ENCODE measurements at regions not wholly inside any gene's neighbourhood (a gene's known extent, or its start where the extent isn't known, plus 50 kb on each side); places are given as distances from the start of the nearest gene placed in this dataset.

DNA sequence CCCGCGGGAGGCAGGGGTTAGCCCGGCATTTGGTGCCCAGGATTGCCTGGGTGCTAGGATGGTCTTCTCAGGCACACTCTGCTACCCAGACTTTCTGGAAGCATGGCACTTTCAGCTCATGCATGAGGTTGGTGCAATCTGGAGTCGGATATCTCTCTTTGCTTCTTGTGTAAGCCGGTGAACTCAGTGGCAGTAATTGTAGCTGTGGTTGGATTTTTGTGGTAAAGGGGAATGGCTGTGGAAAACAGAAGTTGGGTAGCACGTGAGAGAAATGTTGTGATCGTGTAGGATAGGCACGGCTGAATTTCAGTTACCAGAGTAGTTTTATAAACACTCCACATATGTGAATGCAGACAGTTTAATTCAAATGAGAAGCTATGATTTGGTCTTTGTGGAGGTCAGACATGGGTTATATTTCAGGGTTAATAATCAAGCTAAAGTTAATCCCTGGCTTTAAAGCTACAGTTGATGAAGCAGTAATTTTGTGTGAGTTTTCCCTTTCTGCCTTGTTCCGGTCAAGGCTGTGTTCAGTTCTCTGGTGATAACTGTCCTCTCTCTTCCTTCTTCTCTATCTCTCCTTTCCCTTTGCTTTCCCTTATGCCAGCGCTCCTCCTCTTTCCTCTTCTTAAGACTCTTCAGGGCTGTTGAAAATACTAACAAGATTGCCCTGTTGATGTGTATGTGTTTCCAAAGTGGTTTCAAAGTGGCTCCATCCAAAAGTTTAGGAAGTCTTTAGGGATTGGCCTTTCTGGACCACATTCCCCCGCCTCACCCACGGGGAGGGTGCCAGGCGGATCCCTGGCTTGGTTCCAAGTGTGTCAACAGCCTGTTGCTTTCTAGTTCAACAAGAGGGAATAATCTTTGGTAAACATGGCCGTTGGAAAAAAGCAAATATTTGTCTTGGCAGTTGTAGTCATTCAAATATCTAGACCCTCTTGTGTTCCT lies 404.6 kb upstream of the C2CD4B start:
- no peak for TF ChIP-seq EZH2phosphoT487 (IDR thresholded peaks at IDR 0.05; ENCODE audit: low read length)
- TF ChIP-seq, protein P1, sequence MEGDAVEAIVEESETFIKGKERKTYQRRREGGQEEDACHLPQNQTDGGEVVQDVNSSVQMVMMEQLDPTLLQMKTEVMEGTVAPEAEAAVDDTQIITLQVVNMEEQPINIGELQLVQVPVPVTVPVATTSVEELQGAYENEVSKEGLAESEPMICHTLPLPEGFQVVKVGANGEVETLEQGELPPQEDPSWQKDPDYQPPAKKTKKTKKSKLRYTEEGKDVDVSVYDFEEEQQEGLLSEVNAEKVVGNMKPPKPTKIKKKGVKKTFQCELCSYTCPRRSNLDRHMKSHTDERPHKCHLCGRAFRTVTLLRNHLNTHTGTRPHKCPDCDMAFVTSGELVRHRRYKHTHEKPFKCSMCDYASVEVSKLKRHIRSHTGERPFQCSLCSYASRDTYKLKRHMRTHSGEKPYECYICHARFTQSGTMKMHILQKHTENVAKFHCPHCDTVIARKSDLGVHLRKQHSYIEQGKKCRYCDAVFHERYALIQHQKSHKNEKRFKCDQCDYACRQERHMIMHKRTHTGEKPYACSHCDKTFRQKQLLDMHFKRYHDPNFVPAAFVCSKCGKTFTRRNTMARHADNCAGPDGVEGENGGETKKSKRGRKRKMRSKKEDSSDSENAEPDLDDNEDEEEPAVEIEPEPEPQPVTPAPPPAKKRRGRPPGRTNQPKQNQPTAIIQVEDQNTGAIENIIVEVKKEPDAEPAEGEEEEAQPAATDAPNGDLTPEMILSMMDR (IDR thresholded peaks at IDR 0.05; ENCODE audit: low read length): no peak

All from MM.1S (cell line).